Endothelial cell of umbilical vein (primary cell): ENCODE measurements at regions not wholly inside any gene's neighbourhood (a gene's known extent, or its start where the extent isn't known, plus 50 kb on each side); places are given as distances from the start of the nearest gene placed in this dataset.

Source experiments
- BruUV-seq: library from RNA; stranded (reverse); fragments of 400-500 nt; replicated peaks from 2 replicates; lab custom pipeline; 2021; lab: Mats Ljungman, UMichigan
- CTCF ChIA-PET: fragments of 300-600, 350-600 bp; sonication (Branson Sonifier 250); formaldehyde crosslinking; loops from one replicate; lab custom pipeline; 2021; ENCODE audit warnings: antibody characterized with exemption, inconsistent platforms; lab: Charles Lee
- POLR2A ChIA-PET: fragments of 300-600, 350-600 bp; sonication (Branson Sonifier 250); formaldehyde crosslinking; loops from one replicate; lab custom pipeline; 2021; ENCODE audit warnings: antibody characterized with exemption, inconsistent platforms; lab: Charles Lee
- DNase-seq: peaks from one replicate; pipeline ENCODE4 v3.0.0-alpha.2; 2011; ENCODE audit warnings: low read depth, low spot score
- FAIRE-seq: peaks from 2 replicates; lab custom pipeline; 2011; peaks lifted over from hg19 to GRCh38; lab: Jason Lieb, UNC
- H2AFZ ChIP-seq: 2 replicates; pipeline ENCODE4 v1.6.0; 2012; ENCODE audit warnings: low read depth, low read length, control low read depth, inconsistent platforms
- H3K27ac ChIP-seq: 2 replicates; pipeline ENCODE4 v1.5.1; 2011; ENCODE audit warnings: low read depth, mild to moderate bottlenecking, control low read depth, low read length, moderate library complexity; ENCODE audit not compliant: insufficient read depth
- H3K27me3 ChIP-seq, 2 experiments: 2 replicates each; pipeline versions ENCODE4 v1.6.0 to v1.6.1; 2011; ENCODE audit warnings: low read length in 2 of 2, mixed read lengths in 1 of 2; ENCODE audit not compliant: control insufficient read depth in 2 of 2, insufficient read depth in 2 of 2
- H3K36me3 ChIP-seq, 2 experiments: 2 replicates in 1 of 2; 3 replicates in 1 of 2; pipeline ENCODE4 v1.5.1; 2011; ENCODE audit warnings: low read length in 2 of 2, mild to moderate bottlenecking in 1 of 2, moderate library complexity in 1 of 2; ENCODE audit not compliant: control insufficient read depth in 2 of 2, insufficient read depth in 2 of 2; ENCODE audit errors: extremely low read depth in 1 of 2
- H3K4me1 ChIP-seq: 3 replicates; pipeline ENCODE4 v1.5.1; 2011; ENCODE audit warnings: mild to moderate bottlenecking, low read length; ENCODE audit not compliant: control insufficient read depth, insufficient read depth; ENCODE audit errors: extremely low read depth
- H3K4me2 ChIP-seq: 2 replicates; pipeline ENCODE4 v1.6.1; 2011; ENCODE audit warnings: low read length, control low read depth, mixed read lengths; ENCODE audit not compliant: insufficient read depth
- H3K4me3 ChIP-seq, 3 experiments: fragments of 200-600 bp in 1 of 3; sonication (generic), shearing (Covaris generic) in 1 of 3; replicated peaks in 1 of 3; 2 replicates each; pipeline ENCODE4 v1.5.1; 2011 to 2016; ENCODE audit warnings: control low read depth in 3 of 3, low read length in 3 of 3, mild to moderate bottlenecking in 2 of 3, inconsistent platforms in 1 of 3, low read depth in 1 of 3, moderate library complexity in 1 of 3; ENCODE audit not compliant: insufficient read depth in 1 of 3
- H3K79me2 ChIP-seq: 2 replicates; pipeline ENCODE4 v1.6.0; 2012; ENCODE audit warnings: low read length, inconsistent platforms; ENCODE audit not compliant: control insufficient read depth, insufficient read depth
- H3K9ac ChIP-seq: replicated peaks from 2 replicates; pipeline ENCODE3; 2011; ENCODE audit warnings: low read length, control low read depth; ENCODE audit not compliant: insufficient read depth; ENCODE audit errors: extremely low read depth
- H3K9me1 ChIP-seq: replicated peaks from 3 replicates; pipeline ENCODE4 v1.6.0; 2011; ENCODE audit warnings: mild to moderate bottlenecking, low read length; ENCODE audit not compliant: control insufficient read depth, insufficient read depth; ENCODE audit errors: extremely low read depth
- H3K9me3 ChIP-seq: replicated peaks from 2 replicates; pipeline ENCODE4 v1.5.1; 2012; ENCODE audit warnings: low read length, inconsistent platforms; ENCODE audit not compliant: control insufficient read depth, insufficient read depth
- H4K20me1 ChIP-seq: replicated peaks from 2 replicates; pipeline ENCODE3; 2011; ENCODE audit warnings: mild to moderate bottlenecking, low read length; ENCODE audit not compliant: control insufficient read depth, insufficient read depth; ENCODE audit errors: extremely low read depth
- EZH2 ChIP-seq: IDR thresholded peaks from 2 replicates; pipeline ENCODE4 v1.6.1; 2012; ENCODE audit warnings: borderline replicate concordance, low read depth, mild to moderate bottlenecking, moderate library complexity, low read length, inconsistent platforms; ENCODE audit not compliant: severe bottlenecking
- FOS ChIP-seq: IDR thresholded peaks from 2 replicates; pipeline ENCODE4 v1.6.1; 2011; ENCODE audit warnings: mild to moderate bottlenecking, low read length, moderate library complexity, borderline replicate concordance; ENCODE audit not compliant: insufficient read depth
- GATA2 ChIP-seq: IDR thresholded peaks from 2 replicates; pipeline ENCODE4 v1.7.0; 2011; ENCODE audit warnings: low read depth, mild to moderate bottlenecking, moderate library complexity, mixed read lengths, low read length; ENCODE audit not compliant: insufficient read length, insufficient read depth
- JUN ChIP-seq: IDR thresholded peaks from 2 replicates; pipeline ENCODE4 v1.6.1; 2011; ENCODE audit warnings: borderline replicate concordance, low read depth; ENCODE audit not compliant: insufficient read length, insufficient read depth
- MYC ChIP-seq: IDR thresholded peaks from one replicate; pipeline ENCODE4 v1.6.1; 2011; ENCODE audit warnings: mild to moderate bottlenecking, low read depth, low read length
- POLR2A ChIP-seq: IDR thresholded peaks from 2 replicates; pipeline ENCODE4 v1.6.1; 2012; ENCODE audit warnings: low read depth, mild to moderate bottlenecking, control low read depth, low read length
- POLR2AphosphoS5 ChIP-seq: IDR thresholded peaks from 2 replicates; pipeline ENCODE4 v1.6.1; 2012; ENCODE audit warnings: low read depth, mild to moderate bottlenecking, control low read depth, low read length, moderate library complexity; ENCODE audit not compliant: insufficient read depth
- dilution Hi-C: fragments of 300-500 bp; cut with MboI; formaldehyde crosslinking; loops from one replicate; pipeline ENCODE4 v1.15.0; 2019; ENCODE audit warnings: low sequenced_read_pairs; ENCODE audit not compliant: extremely low pct_ligation_motif_present
- intact Hi-C: fragments of 100-400 bp; cut with micrococcal nuclease; formaldehyde crosslinking; loops from one replicate; pipeline ENCODE4 v1.10.0; 2022
- TF ChIP-seq, protein P1 (sequence below), 2 donors: IDR thresholded peaks; 1 replicate in 1 of 2; 2 replicates in 1 of 2; pipeline ENCODE4 v1.5.1; 2011; ENCODE audit warnings: low read length in 2 of 2, mild to moderate bottlenecking in 2 of 2, moderate library complexity in 2 of 2, control low read depth in 1 of 2, inconsistent platforms in 1 of 2, low read depth in 1 of 2; ENCODE audit not compliant: insufficient read depth in 1 of 2; ENCODE audit errors: extremely low read depth in 1 of 2
- TF ChIP-seq, protein P2 (sequence below): IDR thresholded peaks from 2 replicates; pipeline ENCODE4 v1.6.1; 2011; ENCODE audit not compliant: insufficient read depth, insufficient read length

DNA sequence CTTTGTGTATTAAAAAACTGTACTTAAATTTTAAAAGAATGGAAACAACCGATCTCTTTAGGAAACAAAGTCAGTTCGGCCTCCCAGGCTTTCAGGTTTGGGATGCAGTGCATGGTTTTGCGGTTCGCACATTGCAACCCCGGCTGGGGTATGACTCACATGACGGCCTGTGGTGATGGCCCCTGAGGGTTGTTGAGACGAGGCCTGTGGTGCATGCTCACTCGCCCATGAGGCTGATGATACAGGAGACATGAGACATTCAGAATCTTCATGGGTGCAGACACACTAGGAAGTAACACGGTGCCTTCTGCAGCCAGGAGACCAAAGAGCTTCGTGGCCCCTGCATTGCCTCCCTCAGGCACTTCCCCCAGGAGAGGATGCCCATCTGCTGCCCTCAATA is 724.6 kb upstream of the SALL3 start:
- Histone ChIP-seq H3K36me3 (no peaks in the 10 kb centered on the region), H3K27ac (no peak overlapping the region), H3K4me1 (no peaks in the 10 kb centered on the region), H3K9me1 (no peaks in the 10 kb centered on the region), H3K9ac (no peak overlapping the region), H3K4me3 (no peak overlapping the region), H2AFZ (no peak overlapping the region), H3K79me2 (no peaks in the 10 kb centered on the region), H3K9me3 (peaks cover 8% of the 10 kb centered on the region), H3K27me3 (no peaks in the 10 kb centered on the region), H4K20me1 (no peaks in the 10 kb centered on the region), H3K4me2 (no peak overlapping the region)
- FAIRE-seq (no peak), DNase-seq (no peak)
- ChIA-PET POLR2A (no interaction called here), CTCF (no interaction called here)
- TF ChIP-seq EZH2 (no peak), GATA2 (no peak), JUN (no peak), POLR2AphosphoS5 (no peak), MYC (no peak), POLR2A (no peak), FOS (no peak)
- TF ChIP-seq, protein P1, sequence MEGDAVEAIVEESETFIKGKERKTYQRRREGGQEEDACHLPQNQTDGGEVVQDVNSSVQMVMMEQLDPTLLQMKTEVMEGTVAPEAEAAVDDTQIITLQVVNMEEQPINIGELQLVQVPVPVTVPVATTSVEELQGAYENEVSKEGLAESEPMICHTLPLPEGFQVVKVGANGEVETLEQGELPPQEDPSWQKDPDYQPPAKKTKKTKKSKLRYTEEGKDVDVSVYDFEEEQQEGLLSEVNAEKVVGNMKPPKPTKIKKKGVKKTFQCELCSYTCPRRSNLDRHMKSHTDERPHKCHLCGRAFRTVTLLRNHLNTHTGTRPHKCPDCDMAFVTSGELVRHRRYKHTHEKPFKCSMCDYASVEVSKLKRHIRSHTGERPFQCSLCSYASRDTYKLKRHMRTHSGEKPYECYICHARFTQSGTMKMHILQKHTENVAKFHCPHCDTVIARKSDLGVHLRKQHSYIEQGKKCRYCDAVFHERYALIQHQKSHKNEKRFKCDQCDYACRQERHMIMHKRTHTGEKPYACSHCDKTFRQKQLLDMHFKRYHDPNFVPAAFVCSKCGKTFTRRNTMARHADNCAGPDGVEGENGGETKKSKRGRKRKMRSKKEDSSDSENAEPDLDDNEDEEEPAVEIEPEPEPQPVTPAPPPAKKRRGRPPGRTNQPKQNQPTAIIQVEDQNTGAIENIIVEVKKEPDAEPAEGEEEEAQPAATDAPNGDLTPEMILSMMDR (IDR thresholded peaks at IDR 0.05; ENCODE audit: extremely low read depth in 1 of 2, insufficient read depth in 1 of 2, low read depth in 1 of 2, low read length in 2 of 2): no peak
- TF ChIP-seq, protein P2, sequence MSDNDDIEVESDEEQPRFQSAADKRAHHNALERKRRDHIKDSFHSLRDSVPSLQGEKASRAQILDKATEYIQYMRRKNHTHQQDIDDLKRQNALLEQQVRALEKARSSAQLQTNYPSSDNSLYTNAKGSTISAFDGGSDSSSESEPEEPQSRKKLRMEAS: no peak
- intact Hi-C loops (no loop called here), dilution Hi-C loops (no loop called here)
- BruUV-seq: no TSS peak
